CD4-positive, alpha-beta memory T cell (primary cell): ENCODE measurements at regions not wholly inside any gene's neighbourhood (a gene's known extent, or its start where the extent isn't known, plus 50 kb on each side); places are given as distances from the start of the nearest gene placed in this dataset.
"Not testable (repeated sequence)": the region's sequence is repeated elsewhere in the genome, so short reads cannot be mapped to it uniquely, and the experiment has no call there.

Experiments used
- CTCF ChIA-PET: fragments of 350-600 bp; sonication (Branson Sonifier 250); formaldehyde crosslinking; loops from one replicate; lab custom pipeline; 2021; ENCODE audit warnings: inconsistent platforms; ENCODE audit not compliant: partially characterized antibody; lab: Charles Lee
- POLR2A ChIA-PET: fragments of 350-600 bp; sonication (Branson Sonifier 250); formaldehyde crosslinking; loops from one replicate; lab custom pipeline; 2021; ENCODE audit not compliant: partially characterized antibody; lab: Charles Lee
- DNase-seq, 5 donors: peaks; one replicate each; pipeline versions ENCODE4 v3.0.0 to v3.0.0-alpha.2; 2020 to 2022; ENCODE audit warnings: mixed read lengths in 1 of 5
- H3K27ac ChIP-seq: one replicate; pipeline ENCODE4 v1.7.0; 2013; ENCODE audit warnings: low read depth, low read length
- H3K27me3 ChIP-seq: 2 replicates; pipeline ENCODE4 v1.7.0; 2013; ENCODE audit warnings: mild to moderate bottlenecking, low read length, moderate library complexity; ENCODE audit not compliant: insufficient read depth
- H3K36me3 ChIP-seq: 2 replicates; pipeline ENCODE4 v1.7.0; 2013; ENCODE audit warnings: mild to moderate bottlenecking, low read length, moderate library complexity; ENCODE audit not compliant: insufficient read depth
- H3K4me1 ChIP-seq: 2 replicates; pipeline ENCODE4 v1.7.0; 2013; ENCODE audit warnings: mild to moderate bottlenecking, low read length, moderate library complexity; ENCODE audit not compliant: insufficient read depth
- H3K4me3 ChIP-seq, 2 donors: one replicate each; pipeline ENCODE4 v1.7.0; 2013; ENCODE audit warnings: low read length in 2 of 2, mild to moderate bottlenecking in 1 of 2
- H3K9me3 ChIP-seq, 2 donors: one replicate each; pipeline ENCODE4 v1.7.0; 2013; ENCODE audit warnings: low read length in 2 of 2, control low read depth in 1 of 2; ENCODE audit not compliant: control insufficient read depth in 1 of 2
- H3K27ac Mint-ChIP-seq, 7 donors: one replicate each; pipeline ENCODE4 v1.8.0; 2020 to 2021; ENCODE audit warnings: mixed read lengths in 7 of 7, mild to moderate bottlenecking in 6 of 7, inconsistent platforms in 3 of 7, moderate library complexity in 3 of 7
- H3K27me3 Mint-ChIP-seq, 2 donors: one replicate each; pipeline ENCODE4 v1.8.0; 2020 to 2021; ENCODE audit warnings: mixed read lengths in 2 of 2
- H3K36me3 Mint-ChIP-seq, 2 donors: one replicate each; pipeline ENCODE4 v1.8.0; 2020 to 2021; ENCODE audit warnings: mixed read lengths in 2 of 2, inconsistent platforms in 1 of 2, mild to moderate bottlenecking in 1 of 2
- H3K4me1 Mint-ChIP-seq, 4 donors: one replicate each; pipeline ENCODE4 v1.8.0; 2020 to 2021; ENCODE audit warnings: mixed read lengths in 4 of 4, mild to moderate bottlenecking in 1 of 4
- H3K4me3 Mint-ChIP-seq, 8 donors: one replicate each; pipeline ENCODE4 v1.8.0; 2020 to 2021; ENCODE audit warnings: mixed read lengths in 8 of 8, mild to moderate bottlenecking in 7 of 8, moderate library complexity in 6 of 8, inconsistent platforms in 3 of 8
- H3K9me3 Mint-ChIP-seq, 8 donors: one replicate each; pipeline ENCODE4 v1.8.0; 2020 to 2021; ENCODE audit warnings: mixed read lengths in 8 of 8, mild to moderate bottlenecking in 5 of 8, inconsistent platforms in 3 of 8, moderate library complexity in 1 of 8
- intact Hi-C: fragments of 100-400 bp; cut with micrococcal nuclease; formaldehyde crosslinking; loops from one replicate; pipeline ENCODE4 v1.15.1; 2023

GRCh38 chr2:126145752-126146151 lies 510.2 kb upstream of the GYPC start:
- H3K36me3 ChIP-seq: no peaks in the 10 kb centered on the region
- H3K4me1 Mint-ChIP-seq: no peaks in the 10 kb centered on the region
- H3K9me3 Mint-ChIP-seq: peaks cover 0 to 6% (median 2%) of the 10 kb centered on the region in 8 donors
- intact Hi-C loops: no loop called here
- no peaks in the 10 kb centered on the region for H3K36me3 Mint-ChIP-seq
- CTCF ChIA-PET: interaction anchor here (0.6 kb wide), 1 partner anchor 18 kb away, joined by 3 read pairs; no protein-coding TSS in a partner anchor
- no peaks in the 10 kb centered on the region for H3K9me3 ChIP-seq
- no peaks in the 10 kb centered on the region for H3K27me3 Mint-ChIP-seq
- no peak for DNase-seq
- POLR2A ChIA-PET: no interaction called here
- no peaks in the 10 kb centered on the region for H3K4me1 ChIP-seq
- no peak overlapping the region for H3K27ac ChIP-seq
- no peaks in the 10 kb centered on the region for H3K27me3 ChIP-seq
- H3K4me3 ChIP-seq: no peak overlapping the region
- no peak overlapping the region for H3K27ac Mint-ChIP-seq
- H3K4me3 Mint-ChIP-seq: no peak overlapping the region

- Histone ChIP-seq H3K27me3 (no peaks in the 10 kb centered on the region), H3K4me3 (no peak overlapping the region), H3K36me3 (no peaks in the 10 kb centered on the region), H3K4me1 (no peaks in the 10 kb centered on the region), H3K9me3 (no peaks in the 10 kb centered on the region), H3K27ac (no peak overlapping the region)
- intact Hi-C loops: no loop called here
- Mint-ChIP-seq H3K4me1 (no peaks in the 10 kb centered on the region), H3K27me3 (no peaks in the 10 kb centered on the region), H3K36me3 (no peaks in the 10 kb centered on the region), H3K9me3 (peaks cover 0 to 5% (median 3%) of the 10 kb centered on the region in 8 donors), H3K4me3 (no peak overlapping the region), H3K27ac (no peak overlapping the region)
- POLR2A ChIA-PET: no interaction called here
- DNase-seq: no peak
- CTCF ChIA-PET: no interaction called here
These were observed 501.6 kb upstream of the GYPC start for GRCh38 chr2:126154256-126154785.

- H3K36me3 Mint-ChIP-seq, H3K4me3 Mint-ChIP-seq, intact Hi-C loops: not testable (repeated sequence)
These were observed 495.0 kb upstream of the GYPC start for GRCh38 chr2:126160950-126161349.

GRCh38 chr2:126172631-126173184 lies 483.2 kb upstream of the GYPC start:
- H3K27me3 Mint-ChIP-seq: no peaks in the 10 kb centered on the region
- no peak overlapping the region for H3K4me3 ChIP-seq
- no peaks in the 10 kb centered on the region for H3K4me1 Mint-ChIP-seq
- H3K9me3 ChIP-seq: no peaks in the 10 kb centered on the region
- H3K9me3 Mint-ChIP-seq: peaks cover 0 to 5% (median 0%) of the 10 kb centered on the region in 8 donors
- no peak overlapping the region for H3K27ac ChIP-seq
- no peaks in the 10 kb centered on the region for H3K36me3 Mint-ChIP-seq
- no peak overlapping the region for H3K4me3 Mint-ChIP-seq
- ChIA-PET CTCF (no interaction called here), POLR2A (no interaction called here)
- no peaks in the 10 kb centered on the region for H3K36me3 ChIP-seq
- no peak overlapping the region for H3K27ac Mint-ChIP-seq
- DNase-seq: no peak
- H3K27me3 ChIP-seq: no peaks in the 10 kb centered on the region
- no peaks in the 10 kb centered on the region for H3K4me1 ChIP-seq
- intact Hi-C loops: no loop called here

More at GRCh38 chr2:126160950-126161349, 495.0 kb upstream of the GYPC start:
- POLR2A ChIA-PET, H3K4me1 Mint-ChIP-seq, H3K27me3 Mint-ChIP-seq, CTCF ChIA-PET, DNase-seq, H3K9me3 ChIP-seq, H3K27ac Mint-ChIP-seq, H3K27me3 ChIP-seq, H3K4me1 ChIP-seq, H3K36me3 ChIP-seq, H3K27ac ChIP-seq, H3K9me3 Mint-ChIP-seq, H3K4me3 ChIP-seq: not testable (repeated sequence)

- Histone ChIP-seq H3K4me3 (no peak overlapping the region), H3K27me3 (no peaks in the 10 kb centered on the region), H3K36me3 (no peaks in the 10 kb centered on the region), H3K27ac (no peak overlapping the region), H3K4me1 (no peaks in the 10 kb centered on the region), H3K9me3 (no peaks in the 10 kb centered on the region)
- Mint-ChIP-seq H3K27me3 (no peaks in the 10 kb centered on the region), H3K36me3 (no peaks in the 10 kb centered on the region), H3K27ac (no peak overlapping the region), H3K9me3 (peaks cover 0 to 3% (median 0%) of the 10 kb centered on the region in 8 donors), H3K4me1 (no peaks in the 10 kb centered on the region), H3K4me3 (no peak overlapping the region)
- ChIA-PET CTCF (no interaction called here), POLR2A (no interaction called here)
- intact Hi-C loops: no loop called here
- DNase-seq: no peak
These were observed 480.7 kb upstream of the GYPC start for GRCh38 chr2:126175222-126175621.

- H3K9me3 ChIP-seq: no peaks in the 10 kb centered on the region
- Mint-ChIP-seq H3K9me3 (peaks cover 0 to 3% (median 0%) of the 10 kb centered on the region in 8 donors), H3K4me3 (no peak overlapping the region), H3K27me3 (no peaks in the 10 kb centered on the region), H3K4me1 (no peaks in the 10 kb centered on the region), H3K27ac (no peak overlapping the region), H3K36me3 (no peaks in the 10 kb centered on the region)
- no peak overlapping the region for H3K4me3 ChIP-seq
- H3K27me3 ChIP-seq: no peaks in the 10 kb centered on the region
- no peaks in the 10 kb centered on the region for H3K4me1 ChIP-seq
- DNase-seq: no peak
- POLR2A ChIA-PET: no interaction called here
- CTCF ChIA-PET: no interaction called here
- intact Hi-C loops: no loop called here
- no peaks in the 10 kb centered on the region for H3K36me3 ChIP-seq
- H3K27ac ChIP-seq: no peak overlapping the region
These were observed 478.5 kb upstream of the GYPC start for GRCh38 chr2:126177479-126177878.

GRCh38 chr2:126187668-126188067 lies 468.3 kb upstream of the GYPC start:
- no peak overlapping the region for H3K4me3 ChIP-seq
- ChIA-PET POLR2A (no interaction called here), CTCF (no interaction called here)
- no peaks in the 10 kb centered on the region for H3K36me3 Mint-ChIP-seq
- H3K4me1 Mint-ChIP-seq: no peaks in the 10 kb centered on the region
- no peak overlapping the region for H3K27ac Mint-ChIP-seq
- no peaks in the 10 kb centered on the region for H3K27me3 ChIP-seq
- DNase-seq: no peak
- H3K27ac ChIP-seq: no peak overlapping the region
- H3K9me3 ChIP-seq: no peaks in the 10 kb centered on the region
- H3K36me3 ChIP-seq: no peaks in the 10 kb centered on the region
- H3K27me3 Mint-ChIP-seq: no peaks in the 10 kb centered on the region
- H3K9me3 Mint-ChIP-seq: peaks cover 0 to 7% (median 3%) of the 10 kb centered on the region in 8 donors
- H3K4me1 ChIP-seq: no peaks in the 10 kb centered on the region
- H3K4me3 Mint-ChIP-seq: no peak overlapping the region
- intact Hi-C loops: no loop called here
